Putamen (tissue), 1 donor: ENCODE measurements at regions not wholly inside any gene's neighbourhood (a gene's known extent, or its start where the extent isn't known, plus 50 kb on each side); places are given as distances from the start of the nearest gene placed in this dataset.
"Not testable (repeated sequence)": the region's sequence is repeated elsewhere in the genome, so short reads cannot be mapped to it uniquely, and the experiment has no call there.

Source experiments
- DNase-seq: peaks from one replicate; pipeline ENCODE4 v3.0.0-alpha.2; 2016; ENCODE audit warnings: low spot score

DNA sequence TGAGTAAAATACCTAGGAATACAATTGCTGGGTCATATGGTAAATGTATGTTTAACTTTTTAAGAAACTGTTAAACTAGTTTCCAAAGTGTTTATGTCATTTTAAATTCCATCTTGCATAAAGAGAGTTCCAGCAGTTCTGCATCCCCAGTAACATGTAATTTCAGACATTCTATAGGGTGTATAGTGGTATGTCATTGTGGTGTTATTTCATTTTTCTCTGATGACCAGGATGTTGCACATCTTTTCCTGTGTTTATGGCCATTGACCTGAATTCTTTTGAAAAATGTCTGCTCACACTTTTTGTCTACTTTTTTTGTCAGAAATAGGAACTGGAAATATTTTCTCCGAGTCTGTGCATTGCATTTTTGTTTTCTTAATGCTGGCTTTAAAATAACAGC, 128.9 kb downstream of the TMEM200A start:
- no peak for DNase-seq

DNA sequence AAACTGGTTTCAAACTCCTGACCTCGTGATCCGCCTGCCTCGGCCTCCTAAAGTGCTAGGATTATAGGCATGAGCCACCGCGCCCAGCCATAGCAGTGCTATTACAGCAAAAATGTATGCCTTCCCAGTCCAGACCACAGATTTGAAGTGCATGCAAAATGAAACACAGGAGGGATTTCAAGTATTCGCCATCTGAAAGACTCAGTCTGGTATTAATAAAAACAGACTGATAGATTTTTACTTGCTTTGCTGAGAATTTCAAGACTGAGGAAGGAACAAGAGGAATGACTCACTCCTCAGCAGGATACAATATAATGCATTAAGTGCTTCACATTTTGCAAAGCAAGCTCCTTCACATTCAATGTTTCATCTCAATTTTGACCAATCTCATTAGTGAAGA, 134.9 kb downstream of the TMEM200A start:
- DNase-seq = no peak

DNA sequence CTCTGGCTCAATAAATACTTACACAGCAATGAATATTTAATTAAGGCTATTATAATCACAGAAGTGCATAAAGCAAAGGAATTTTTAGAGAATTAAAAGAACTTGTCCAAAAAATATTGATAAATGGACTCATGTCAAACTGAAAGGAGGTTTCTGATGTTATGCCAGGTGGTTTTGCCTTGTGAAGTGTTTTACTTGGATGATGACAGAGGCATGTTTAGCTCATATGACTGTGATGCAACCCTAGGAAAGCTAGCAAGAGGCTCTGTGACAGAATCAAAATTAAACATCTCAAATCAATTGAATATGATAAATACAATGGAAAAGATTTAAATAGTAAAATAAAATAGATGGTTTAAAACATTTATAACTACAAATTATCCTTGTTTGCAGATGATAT, 137.3 kb downstream of the TMEM200A start:
- no peak for DNase-seq

DNA sequence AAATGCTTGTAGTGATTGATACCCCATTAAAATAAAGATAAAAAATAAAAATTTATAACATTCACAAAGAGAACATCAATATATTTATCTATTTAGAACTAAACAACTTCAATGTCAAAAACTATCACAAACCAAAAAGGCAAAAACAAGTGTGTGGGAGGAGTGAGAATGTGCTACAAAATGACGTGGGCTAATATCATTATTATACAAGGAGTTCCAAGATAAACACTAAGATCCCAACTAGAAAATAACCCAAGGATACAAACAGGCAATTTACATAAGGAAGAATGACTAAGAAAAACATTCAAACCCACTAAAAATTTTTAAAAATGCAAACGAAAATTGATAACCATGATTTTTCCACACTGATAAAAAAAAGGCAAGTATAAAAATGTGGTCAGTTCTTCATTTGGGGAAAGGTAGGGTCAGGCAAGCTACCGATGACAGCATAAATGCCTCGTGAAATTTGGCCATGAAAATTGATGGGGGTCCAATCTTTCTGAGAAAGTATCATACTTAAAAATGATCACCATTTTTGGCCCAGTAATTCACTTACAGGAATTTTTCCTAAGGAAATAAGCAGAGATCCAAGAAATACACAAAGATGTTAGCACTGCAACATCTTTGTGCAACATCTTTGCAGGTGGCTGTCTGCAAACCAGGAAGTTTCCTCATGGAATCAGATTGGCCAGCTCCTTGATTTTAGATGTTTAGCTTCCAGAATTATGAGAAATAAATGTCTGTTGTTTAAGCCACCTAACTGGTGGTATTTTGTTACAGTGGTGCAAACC, 140.2 kb downstream of the TMEM200A start:
- no peak for DNase-seq

DNA sequence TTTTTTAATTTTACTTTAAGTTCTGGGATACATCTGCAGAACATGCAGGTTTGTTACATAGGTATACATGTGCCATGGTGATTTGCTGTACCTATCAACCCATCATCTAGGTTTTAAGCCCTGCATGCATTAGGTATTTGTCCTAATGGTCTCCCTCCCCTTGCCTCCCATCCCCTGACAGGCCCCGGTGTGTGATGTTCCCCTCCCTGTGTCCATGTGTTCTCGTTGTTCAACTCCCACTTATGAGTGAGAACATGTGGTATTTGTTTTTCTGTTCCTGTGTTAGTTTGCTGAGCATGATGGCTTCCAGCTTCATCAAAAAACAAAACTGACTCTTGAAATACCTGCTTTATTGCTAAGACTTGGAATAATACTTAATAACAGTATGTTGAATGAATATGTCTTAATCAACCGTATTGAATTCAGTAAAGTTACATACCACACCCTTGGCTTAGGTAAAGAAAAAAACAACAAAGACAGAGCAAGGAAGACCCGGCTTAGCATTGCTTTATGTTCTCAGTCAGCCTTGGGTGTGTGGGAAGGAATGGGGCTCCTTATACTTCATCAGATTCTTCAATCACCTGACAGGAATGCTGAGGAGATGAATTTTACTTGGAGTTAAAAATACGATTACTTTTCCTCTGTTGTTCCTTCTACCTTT, 141.3 kb downstream of the TMEM200A start:
- not testable (repeated sequence) for DNase-seq

DNA sequence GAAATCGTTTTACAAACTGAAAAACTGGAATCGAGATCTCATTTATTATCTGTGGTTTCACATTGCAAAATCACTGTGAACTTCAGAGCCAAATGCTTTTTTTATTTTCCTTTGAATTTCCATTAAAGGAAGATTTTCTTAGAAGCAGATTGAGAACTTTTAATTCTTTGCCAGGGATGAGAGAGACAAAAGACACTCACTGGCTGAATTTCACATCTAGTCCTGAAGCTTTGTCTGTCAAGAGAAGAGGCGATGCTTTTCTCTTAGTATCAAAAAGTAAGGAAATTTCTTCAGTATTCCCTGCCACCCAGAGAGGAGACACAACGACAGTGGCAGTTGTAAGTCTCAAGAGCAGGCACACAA, 141.8 kb downstream of the TMEM200A start:
- DNase-seq = no peak

DNA sequence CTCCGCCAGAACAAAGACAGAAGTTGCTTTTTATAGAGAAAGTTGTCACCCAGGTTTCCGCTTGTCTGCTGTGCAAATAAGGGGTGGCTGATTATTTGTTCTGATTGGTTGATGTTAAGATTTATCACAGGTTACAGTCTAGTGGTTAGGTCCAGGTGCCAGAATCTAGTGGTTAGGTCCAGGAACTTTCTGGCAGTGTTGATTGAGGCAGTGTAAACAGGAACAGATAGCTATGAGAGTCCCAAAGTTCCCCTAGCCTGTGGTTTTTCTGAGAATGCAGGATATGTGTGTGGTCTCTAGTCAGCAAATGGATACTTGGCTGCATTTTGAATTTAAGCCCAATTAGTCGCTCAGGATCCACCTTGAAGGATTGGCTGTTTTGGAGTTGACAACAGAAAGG, 148.0 kb downstream of the TMEM200A start:
- DNase-seq = no peak

DNA sequence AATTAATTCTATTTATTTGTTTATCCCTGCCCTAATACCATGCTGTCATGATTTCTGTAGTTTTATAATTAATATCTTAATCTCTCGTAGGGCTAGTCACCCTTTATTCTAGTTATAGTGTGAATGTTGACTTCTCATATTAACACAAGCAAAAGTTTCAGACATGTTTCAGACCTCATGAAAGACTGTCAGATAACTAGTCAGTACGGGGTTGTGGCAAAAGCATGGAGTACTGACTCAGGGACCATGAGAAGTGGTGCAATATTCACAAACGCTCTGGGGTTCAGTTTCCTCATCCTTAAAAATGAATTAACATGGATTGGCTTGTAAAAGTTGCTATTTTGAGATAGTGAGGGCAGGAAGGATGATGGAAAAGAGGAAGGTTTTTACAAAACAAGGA, 148.9 kb downstream of the TMEM200A start:
- no peak for DNase-seq

DNA sequence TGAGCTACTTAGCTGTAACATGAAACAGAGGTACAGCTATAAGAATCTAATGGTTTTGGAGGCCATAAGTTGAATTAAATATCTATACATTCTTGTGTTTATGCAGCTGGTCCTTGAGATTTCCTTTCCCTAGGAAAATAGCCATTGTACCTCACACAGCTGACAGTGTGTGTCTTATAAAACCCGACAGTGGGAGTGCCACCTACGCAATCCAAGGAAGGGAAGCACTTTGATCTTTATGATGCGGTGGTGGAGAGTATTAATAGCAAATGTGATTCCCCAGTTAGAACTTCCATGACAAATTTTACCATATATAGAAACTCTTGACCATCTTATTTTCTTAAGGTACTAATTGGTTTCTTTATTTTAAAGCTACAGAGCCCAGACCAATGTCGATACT, 149.5 kb downstream of the TMEM200A start:
- DNase-seq = no peak

DNA sequence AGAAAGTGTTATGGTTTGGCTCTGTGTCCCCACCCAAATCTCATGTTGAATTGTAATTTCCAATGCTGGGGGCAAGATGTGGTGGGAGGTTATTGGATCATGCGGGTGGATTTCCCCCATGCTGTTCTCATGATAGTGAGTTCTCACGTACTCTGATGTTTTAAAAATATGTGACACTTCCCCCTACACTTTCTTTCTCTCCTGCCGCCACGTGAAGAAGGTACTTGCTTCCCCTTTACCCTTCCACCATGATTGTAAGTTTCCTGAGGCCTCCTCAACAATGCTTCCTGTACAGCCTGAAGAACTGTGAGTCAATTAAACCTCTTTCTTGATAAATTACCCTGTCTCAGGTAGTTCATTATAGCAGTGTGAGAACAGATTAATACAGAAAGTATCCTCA, 150.8 kb downstream of the TMEM200A start:
- DNase-seq = no peak

DNA sequence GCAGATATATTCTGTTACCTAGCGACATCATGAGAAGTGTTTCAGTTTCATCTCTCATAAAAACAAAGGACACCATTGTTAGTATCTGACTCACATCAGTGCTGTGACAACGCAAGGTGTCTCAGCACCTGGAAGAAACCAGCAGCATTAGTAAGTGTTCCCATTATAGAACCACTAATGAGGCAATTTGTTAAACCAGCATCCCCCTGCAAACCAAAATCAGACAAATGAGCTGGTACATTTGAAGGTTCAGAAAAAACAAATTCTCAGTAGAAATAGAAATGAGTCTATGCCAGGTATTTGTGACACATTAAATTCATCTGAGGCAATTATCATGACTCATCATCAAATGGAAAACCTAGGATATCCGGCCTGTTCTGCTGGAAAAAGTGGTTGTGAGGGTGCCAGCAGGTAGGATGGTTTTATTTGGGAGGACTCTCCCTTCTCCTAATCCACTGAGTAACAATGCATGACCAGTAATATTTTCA, 151.7 kb downstream of the TMEM200A start:
- DNase-seq = no peak

DNA sequence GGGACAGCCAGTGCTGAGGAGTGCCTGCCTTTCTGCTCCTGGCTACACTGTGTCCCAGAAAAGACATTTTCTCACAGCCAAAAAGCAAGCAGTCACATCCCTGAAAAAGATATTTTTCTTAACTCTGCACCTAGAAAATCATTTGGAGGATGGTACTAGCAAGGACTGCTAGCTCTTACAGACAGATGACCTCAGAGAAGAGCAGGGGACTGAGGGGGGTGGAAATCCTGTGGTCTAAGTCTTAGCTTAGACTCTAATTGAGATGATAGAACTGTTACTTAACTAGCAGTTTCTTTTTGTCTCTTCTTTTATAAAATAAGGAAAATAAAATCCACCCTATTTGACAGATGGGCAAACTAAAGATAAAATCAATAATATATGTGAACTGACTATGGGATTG, 152.8 kb downstream of the TMEM200A start:
- no peak for DNase-seq

DNA sequence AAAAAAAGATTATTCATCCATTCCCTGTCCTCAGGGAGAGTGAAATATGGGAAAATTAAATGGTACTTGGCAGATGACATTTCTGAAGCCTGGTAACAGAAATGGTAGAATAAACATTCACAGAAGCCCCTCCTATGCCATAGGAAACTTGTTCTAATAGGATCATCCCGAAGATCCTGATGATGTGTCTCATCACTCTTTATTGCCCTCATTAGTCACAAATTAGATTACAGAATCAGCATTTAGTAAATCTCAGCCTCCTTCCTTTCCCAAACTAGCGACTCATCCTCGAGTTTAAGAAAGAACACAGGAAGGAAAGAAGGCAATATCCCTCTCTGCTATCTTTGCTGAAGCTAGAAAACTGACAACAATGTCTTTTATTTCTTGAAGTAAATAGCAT, 154.4 kb downstream of the TMEM200A start:
- DNase-seq = no peak

DNA sequence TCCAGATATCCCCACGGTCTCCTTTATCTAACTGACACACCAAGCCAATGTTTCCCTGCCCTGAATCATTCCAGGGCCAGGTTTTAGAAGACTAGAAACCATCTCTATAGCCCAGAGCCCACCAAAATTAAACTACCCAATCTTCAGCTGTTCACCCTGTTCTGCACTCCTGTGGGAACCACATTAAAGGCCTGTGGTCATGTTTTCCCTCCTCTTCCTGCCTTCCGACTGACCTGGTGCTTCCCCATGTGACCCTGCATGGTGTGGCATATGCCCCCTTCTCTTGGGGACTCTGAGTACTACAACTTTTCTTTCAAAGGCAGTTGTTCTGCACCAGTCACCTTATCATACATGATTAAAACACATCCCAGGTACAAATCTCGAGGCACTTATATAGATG, 155.0 kb downstream of the TMEM200A start:
- DNase-seq = no peak

DNA sequence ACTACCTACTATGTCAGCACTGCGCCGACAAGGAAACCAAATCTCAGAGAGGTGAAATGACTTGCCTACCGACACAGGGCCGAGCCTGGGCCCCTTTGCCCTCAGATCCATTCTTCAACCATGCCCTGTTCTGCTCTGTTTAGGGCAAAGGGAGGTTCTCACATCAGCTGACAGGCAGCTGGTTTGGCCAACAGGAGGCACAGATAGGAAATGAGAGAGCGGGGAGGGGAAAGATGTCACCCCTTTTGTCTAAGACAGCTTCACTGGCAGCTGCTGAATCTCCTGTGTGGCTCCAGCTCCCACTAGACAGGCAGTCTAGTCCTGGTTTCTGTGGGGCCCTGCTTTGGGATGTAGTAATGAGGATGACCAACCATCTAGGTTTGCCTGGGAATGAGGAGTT, 158.7 kb downstream of the TMEM200A start:
- DNase-seq = no peak

DNA sequence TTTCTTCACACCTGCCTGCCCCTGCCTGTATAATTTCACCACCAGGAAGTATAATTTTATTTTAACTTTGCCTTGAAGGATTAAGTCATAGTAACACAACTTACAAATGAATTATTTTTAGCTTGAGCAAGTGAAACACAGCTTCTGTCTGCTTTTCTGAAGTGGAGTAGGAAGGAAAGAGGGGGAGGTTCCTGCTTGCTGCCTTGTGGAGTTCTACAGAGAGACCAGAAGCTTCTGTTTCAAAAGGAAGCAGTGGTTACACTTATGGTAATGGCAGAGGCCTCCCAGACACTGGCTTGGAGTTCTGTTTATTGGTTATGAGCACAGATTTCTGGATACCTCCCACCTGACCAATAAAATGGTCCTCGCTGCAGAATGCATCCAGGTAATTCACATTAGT, 159.6 kb downstream of the TMEM200A start:
- peak; percentile 57 for DNase-seq

DNA sequence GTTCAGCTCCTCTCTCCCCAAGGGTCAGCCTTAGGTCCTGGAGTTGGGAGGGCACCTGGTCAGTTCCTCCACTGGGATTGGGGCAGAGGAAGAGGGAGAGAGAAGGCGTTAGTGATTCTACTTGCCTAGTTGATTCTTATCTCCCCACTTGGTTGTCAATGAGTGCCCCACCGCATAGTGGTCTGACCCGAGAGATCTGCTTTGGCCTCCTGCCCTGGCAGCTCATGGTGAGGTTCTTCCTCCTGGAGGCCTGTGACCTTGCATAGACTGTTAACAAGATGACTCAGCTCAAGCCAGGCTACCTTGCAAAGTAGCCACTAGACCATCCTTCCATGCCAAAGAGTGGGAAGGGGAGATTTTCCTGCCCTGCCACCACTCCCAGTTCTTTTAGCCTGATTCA, 160.6 kb downstream of the TMEM200A start:
- no peak for DNase-seq

DNA sequence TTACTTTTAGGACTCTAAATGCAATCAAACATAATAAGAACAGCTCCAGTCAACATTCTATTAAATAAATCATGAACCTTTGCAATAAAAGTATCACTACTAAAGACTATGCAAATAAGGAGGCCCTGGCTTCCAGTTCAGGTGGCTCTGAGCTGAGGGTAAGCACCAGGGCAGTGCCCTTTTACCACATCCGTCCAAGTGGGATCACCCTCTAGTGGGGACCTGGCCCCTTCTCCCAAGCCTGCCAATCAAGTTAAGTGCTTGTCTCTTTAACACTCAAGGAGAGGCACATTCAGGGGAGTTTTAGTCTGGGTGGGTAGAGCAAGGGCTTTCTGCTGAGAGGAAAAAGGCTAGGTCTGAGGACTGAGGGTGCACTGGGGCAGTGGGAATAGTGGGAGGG, 161.4 kb downstream of the TMEM200A start:
- DNase-seq = no peak

DNA sequence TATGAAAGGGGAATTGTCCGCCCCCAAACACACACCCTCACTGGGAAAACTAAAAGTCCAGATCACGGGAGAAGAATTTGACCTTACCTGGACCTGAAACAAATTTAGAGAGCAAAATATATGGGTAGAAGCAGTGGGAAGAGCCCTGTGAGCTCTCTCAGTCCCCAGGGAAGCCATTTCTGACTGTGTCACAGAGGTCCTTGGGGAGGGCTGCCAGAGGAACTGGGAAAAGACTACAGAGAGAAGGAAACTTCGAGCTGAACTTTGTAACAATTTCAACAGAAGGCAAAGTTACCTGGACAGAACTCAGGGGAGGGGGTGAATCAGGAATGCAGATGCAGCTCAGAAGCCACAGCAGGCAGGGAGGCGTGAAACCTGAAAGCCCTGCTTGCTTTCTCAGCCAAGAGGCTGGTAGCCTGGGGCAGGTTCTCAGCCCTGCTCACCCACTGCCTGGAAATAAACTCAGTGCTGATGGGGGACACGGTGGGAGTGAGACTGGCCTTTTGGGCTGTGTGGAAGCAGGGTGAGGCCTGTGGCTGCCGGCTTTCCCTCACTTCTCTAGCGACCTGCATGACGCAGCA, 163.8 kb downstream of the TMEM200A start:
- no peak for DNase-seq

DNA sequence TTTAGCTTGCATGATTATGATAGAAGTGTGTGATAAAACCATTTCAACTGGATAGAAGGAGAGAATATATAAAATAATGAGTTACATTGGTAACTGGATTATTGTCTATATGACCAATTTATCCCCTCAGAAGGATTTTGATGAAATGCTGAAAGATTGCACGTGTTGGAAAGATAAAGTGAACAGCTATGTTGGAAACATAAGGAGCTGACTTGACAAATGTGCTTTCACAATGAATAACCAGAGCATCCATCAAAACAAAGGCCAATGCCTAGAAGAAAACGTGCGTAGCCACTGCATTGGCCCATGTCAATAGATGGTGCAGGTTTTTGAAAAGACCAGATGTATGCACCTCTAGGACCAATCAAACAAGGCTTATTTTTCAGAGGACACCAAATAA, 168.8 kb downstream of the TMEM200A start:
- DNase-seq = no peak

DNA sequence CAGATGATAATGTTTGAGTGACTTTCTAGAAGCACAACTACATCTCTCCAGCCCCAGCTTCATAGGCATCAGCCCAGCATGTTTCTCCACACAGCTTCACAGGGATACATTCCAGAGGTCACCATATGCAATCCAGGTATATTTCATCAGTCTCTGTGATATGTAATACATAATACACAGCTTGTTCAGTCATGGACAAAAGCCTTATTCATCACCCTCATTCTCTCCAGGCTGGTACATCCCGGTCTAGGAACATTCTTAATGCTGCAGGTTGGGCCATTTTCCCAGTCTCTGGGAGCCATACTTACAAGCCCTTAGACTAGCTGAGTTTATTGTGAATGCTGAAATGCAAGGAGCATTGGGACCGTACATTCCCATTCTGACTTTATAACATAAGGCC, 169.4 kb downstream of the TMEM200A start:
- DNase-seq = no peak

DNA sequence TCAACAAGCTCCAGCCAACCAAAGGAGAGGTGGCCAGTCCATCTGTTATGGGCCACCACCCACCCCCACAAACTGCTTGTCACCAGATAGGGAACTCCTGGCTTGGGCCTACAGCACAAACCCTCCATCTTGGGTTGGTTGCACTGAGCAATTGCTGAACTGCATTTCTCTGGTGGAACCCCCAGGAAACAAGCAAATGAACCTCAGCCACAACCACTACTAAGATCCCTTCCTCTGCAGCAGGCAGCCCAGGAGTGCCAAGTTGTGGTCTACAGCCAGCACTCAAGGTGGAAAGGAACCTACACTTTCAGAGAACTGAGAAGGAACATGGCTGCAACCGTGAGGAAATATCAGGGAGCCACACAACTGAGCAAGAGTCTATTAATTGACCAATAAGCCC, 171.6 kb downstream of the TMEM200A start:
- DNase-seq = no peak

DNA sequence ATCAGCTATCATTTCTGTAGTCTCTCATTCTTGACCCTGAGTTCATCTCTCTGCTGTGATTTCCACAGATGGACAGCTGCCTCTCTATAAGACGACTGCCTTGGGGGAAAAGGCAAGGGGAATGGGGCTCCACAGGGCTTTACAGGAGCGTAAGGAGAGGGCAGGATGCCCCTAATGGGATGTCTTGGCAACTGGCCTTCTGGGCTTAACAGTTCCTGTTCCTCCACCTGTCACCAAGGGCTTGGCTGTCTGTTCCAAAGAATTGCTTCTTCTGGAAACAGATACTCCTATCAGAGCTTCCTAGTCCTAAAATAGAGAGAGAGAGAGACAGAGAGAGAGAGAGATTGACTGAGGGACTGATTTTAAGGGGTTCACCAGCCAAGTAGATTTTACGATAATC, 181.9 kb downstream of the TMEM200A start:
- no peak for DNase-seq
